Mesothelial cell of epicardium (in vitro differentiated cells): ENCODE measurements at regions not wholly inside any gene's neighbourhood (a gene's known extent, or its start where the extent isn't known, plus 50 kb on each side); places are given as distances from the start of the nearest gene placed in this dataset.

Experiments
- DNase-seq, 2 experiments: peaks; one replicate each; pipeline ENCODE4 v3.0.0; 2021; ENCODE audit warnings: low spot score in 2 of 2; ENCODE audit not compliant: unreplicated experiment in 2 of 2
- H3K27ac Mint-ChIP-seq: 2 replicates; pipeline ENCODE4 v1.8.0; 2021; ENCODE audit warnings: mixed read lengths
- H3K27me3 Mint-ChIP-seq: 2 replicates; pipeline ENCODE4 v1.8.0; 2021; ENCODE audit warnings: low read depth, mixed read lengths
- H3K36me3 Mint-ChIP-seq: 2 replicates; pipeline ENCODE4 v1.8.0; 2021; ENCODE audit warnings: mixed read lengths
- H3K4me1 Mint-ChIP-seq: 2 replicates; pipeline ENCODE4 v1.8.0; 2021; ENCODE audit warnings: mixed read lengths
- H3K4me3 Mint-ChIP-seq: 2 replicates; pipeline ENCODE4 v1.8.0; 2021; ENCODE audit warnings: mild to moderate bottlenecking, moderate library complexity, mixed read lengths
- H3K9me3 Mint-ChIP-seq: 2 replicates; pipeline ENCODE4 v1.8.0; 2021; ENCODE audit warnings: mixed read lengths
- CTCF ChIP-seq: fragments of 200-600 bp; sonication (generic); IDR thresholded peaks from one replicate; pipeline ENCODE4 v1.5.0; 2021; ENCODE audit warnings: antibody characterized with exemption; ENCODE audit not compliant: unreplicated experiment

DNA sequence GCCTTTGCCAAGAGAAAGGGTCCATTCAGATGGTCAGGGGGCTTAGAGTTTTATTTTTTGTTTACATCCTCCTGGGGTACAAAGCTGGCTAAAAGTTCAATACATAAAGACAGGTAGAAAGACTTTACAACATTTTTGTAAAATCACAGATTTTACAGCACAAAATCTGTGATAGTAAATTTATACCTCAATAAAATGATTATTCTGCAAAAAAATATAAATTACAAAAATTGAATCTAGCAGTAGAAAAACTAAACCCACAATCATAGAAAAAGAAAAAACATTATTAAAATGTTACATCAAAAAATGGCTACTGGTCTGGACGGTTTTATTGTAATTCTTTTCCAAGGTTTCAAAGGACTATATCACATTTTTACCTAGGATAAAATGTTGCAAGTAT lies 674.2 kb upstream of the CHAC2 start:
- Mint-ChIP-seq H3K27me3 (no peaks in the 10 kb centered on the region), H3K4me3 (no peak overlapping the region), H3K36me3 (no peaks in the 10 kb centered on the region), H3K4me1 (peaks cover 6% of the 10 kb centered on the region), H3K27ac (no peak overlapping the region), H3K9me3 (peaks cover 9% of the 10 kb centered on the region)
- no peak for TF ChIP-seq CTCF
- no peak for DNase-seq

DNA sequence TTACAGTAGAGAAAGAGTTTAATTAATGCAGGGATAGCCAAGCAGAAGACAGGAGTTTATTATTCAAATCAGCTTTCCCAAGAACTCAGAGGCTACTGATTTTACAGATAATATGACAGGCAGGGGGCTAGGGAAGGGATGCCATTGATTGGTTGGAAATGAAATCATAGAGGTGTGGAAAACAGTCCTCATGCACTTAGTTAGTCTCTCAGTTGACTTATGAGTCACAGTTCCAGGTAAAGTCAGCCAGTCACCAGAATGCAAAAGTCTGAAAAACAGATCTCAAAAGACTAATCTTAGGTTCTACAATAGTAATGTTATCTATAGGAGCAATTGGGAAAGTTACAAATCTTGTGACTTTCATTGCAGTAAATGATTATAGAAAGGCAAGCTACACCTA lies 676.4 kb upstream of the CHAC2 start:
- no peak for DNase-seq
- Mint-ChIP-seq H3K27me3 (no peaks in the 10 kb centered on the region), H3K27ac (no peak overlapping the region), H3K9me3 (peaks cover 9% of the 10 kb centered on the region), H3K36me3 (no peaks in the 10 kb centered on the region), H3K4me1 (peaks cover 16% of the 10 kb centered on the region), H3K4me3 (no peak overlapping the region)
- TF ChIP-seq CTCF: no peak

GRCh38 chr2:53087874-53088461 lies 679.6 kb upstream of the CHAC2 start:
- H3K4me3 Mint-ChIP-seq: no peak overlapping the region
- no peaks in the 10 kb centered on the region for H3K36me3 Mint-ChIP-seq
- no peak for TF ChIP-seq CTCF
- H3K27me3 Mint-ChIP-seq: no peaks in the 10 kb centered on the region
- H3K4me1 Mint-ChIP-seq: peaks cover 16% of the 10 kb centered on the region
- DNase-seq: no peak
- H3K9me3 Mint-ChIP-seq: peaks cover 24% of the 10 kb centered on the region
- peak overlapping the region; percentile 78 for H3K27ac Mint-ChIP-seq

- Mint-ChIP-seq H3K27me3 (no peaks in the 10 kb centered on the region), H3K9me3 (peaks cover 26% of the 10 kb centered on the region), H3K27ac (peak overlapping the region; percentile 78), H3K4me1 (peaks cover 16% of the 10 kb centered on the region), H3K4me3 (no peak overlapping the region), H3K36me3 (no peaks in the 10 kb centered on the region)
- DNase-seq: no peak
- TF ChIP-seq CTCF: no peak
Observed at GRCh38 chr2:53087262-53087873, 680.2 kb upstream of the CHAC2 start.

GRCh38 chr2:53077413-53077812 lies 690.2 kb upstream of the CHAC2 start:
- Mint-ChIP-seq H3K27me3 (no peaks in the 10 kb centered on the region), H3K36me3 (peaks cover 2% of the 10 kb centered on the region), H3K27ac (no peak overlapping the region), H3K9me3 (peaks cover 30% of the 10 kb centered on the region), H3K4me3 (no peak overlapping the region), H3K4me1 (peaks cover 17% of the 10 kb centered on the region)
- no peak for TF ChIP-seq CTCF
- DNase-seq: no peak

DNA sequence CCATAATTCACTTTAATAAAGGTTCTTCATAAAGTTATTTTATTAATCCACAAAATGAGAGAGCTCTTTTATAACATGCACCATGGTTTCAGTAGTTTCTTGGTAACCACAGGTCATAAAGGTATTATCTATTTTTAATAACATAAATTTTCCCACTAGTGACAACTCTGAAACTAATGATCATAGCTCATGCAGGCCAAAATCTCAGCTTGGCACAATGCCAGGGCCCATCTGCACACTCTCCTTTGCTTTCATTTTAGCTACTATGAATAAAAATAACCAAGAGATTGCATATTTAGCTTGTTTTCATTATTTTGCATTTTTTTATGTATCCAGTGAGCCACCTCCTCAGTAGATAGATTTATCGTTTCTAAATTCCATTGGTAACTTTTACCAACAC lies 691.8 kb upstream of the CHAC2 start:
- no peak for TF ChIP-seq CTCF
- peak in 1 of 2 experiments; percentile 54 for DNase-seq
- Mint-ChIP-seq H3K9me3 (peaks cover 20% of the 10 kb centered on the region), H3K27ac (no peak overlapping the region), H3K36me3 (peaks cover 2% of the 10 kb centered on the region), H3K4me1 (peaks cover 17% of the 10 kb centered on the region), H3K4me3 (no peak overlapping the region), H3K27me3 (no peaks in the 10 kb centered on the region)
